ENCODE measurements at regions not wholly inside any gene's neighbourhood (a gene's known extent, or its start where the extent isn't known, plus 50 kb on each side); places are given as distances from the start of the nearest gene placed in this dataset.

GRCh38 chr2:16604236-16604635, 61.4 kb downstream of the CYRIA start:
- Histone ChIP-seq H3K79me2 (ENCODE audit: control insufficient read depth, insufficient read depth, low read length) (peaks cover 60% of the 10 kb centered on the region), H3K36me3 (replicated peaks in 1 of 2; ENCODE audit: control extremely low read depth in 1 of 2, control insufficient read depth in 1 of 2, extremely low read depth in 1 of 2, insufficient read depth in 2 of 2, low read length in 1 of 2) (peaks cover 11 to 34% of the 10 kb centered on the region in 2 experiments), H4K20me1 (ENCODE audit: control insufficient read depth, insufficient read depth, low read length, poor library complexity, severe bottlenecking) (peaks cover 34% of the 10 kb centered on the region), H3K9ac (ENCODE audit: low read length) (no peak overlapping the region), H3K9me3 (ENCODE audit: control extremely low read depth in 1 of 3, control insufficient read depth in 2 of 3, insufficient read depth in 1 of 3, low read length in 2 of 3) (peaks cover 0 to 1% (median 0%) of the 10 kb centered on the region in 3 donors), H3K4me1 (ENCODE audit: control insufficient read depth in 2 of 2, insufficient read depth in 2 of 2, low read length in 2 of 2) (peaks cover 4 to 9% of the 10 kb centered on the region in 2 donors), H3K27ac (ENCODE audit: low read length in 2 of 2) (no peak overlapping the region), H3K4me3 (ENCODE audit: control extremely low read depth in 1 of 5, extremely low read depth in 1 of 5, insufficient read depth in 1 of 5, low read depth in 2 of 5, low read length in 4 of 5) (no peak overlapping the region), H3K4me2 (replicated peaks; ENCODE audit: low read depth, low read length, poor library complexity, severe bottlenecking) (no peak overlapping the region), H3K27me3 (replicated peaks in 1 of 4; ENCODE audit: control extremely low read depth in 1 of 4, control insufficient read depth in 3 of 4, insufficient read depth in 4 of 4, low read length in 3 of 4) (no peaks in the 10 kb centered on the region), H2AFZ (ENCODE audit: insufficient read depth, low read depth, low read length, poor library complexity, severe bottlenecking) (no peak overlapping the region)
- 83% methylated on average over 3 of the region's 4 CpGs for WGBS (ENCODE audit: insufficient coverage)
- Mint-ChIP-seq H3K27ac (no peak overlapping the region), H3K4me1 (peaks cover 13% of the 10 kb centered on the region), H3K27me3 (no peaks in the 10 kb centered on the region), H3K4me3 (no peak overlapping the region), H3K9me3 (ENCODE audit: insufficient read depth) (no peaks in the 10 kb centered on the region)
- TF ChIP-seq EZH2 (IDR thresholded peaks at IDR 0.05; ENCODE audit: borderline replicate concordance, insufficient read depth, low read depth, low read length, poor library complexity, severe bottlenecking): no peak
- no peak for TF ChIP-seq CTCF (IDR thresholded peaks at IDR 0.05)
- ChIA-PET CTCF (interaction anchor here (1.6 kb wide), 1 partner anchor 152 kb away, joined by 5 read pairs; no protein-coding TSS in a partner anchor), POLR2A (no interaction called here)
- intact Hi-C loops (cut with micrococcal nuclease): no loop called here
- ATAC-seq (ENCODE audit: low read depth) (no peak), DNase-seq (no peak)

GRCh38 chr2:16591370-16591933, 74.2 kb downstream of the CYRIA start:
- DNase-seq (no peak), ATAC-seq (ENCODE audit: low read depth) (no peak)
- POLR2A ChIA-PET: no interaction called here
- Histone ChIP-seq H3K36me3 (replicated peaks in 1 of 2; ENCODE audit: control extremely low read depth in 1 of 2, control insufficient read depth in 1 of 2, extremely low read depth in 1 of 2, insufficient read depth in 2 of 2, low read length in 1 of 2) (peaks cover 1 to 9% of the 10 kb centered on the region in 2 experiments), H3K4me2 (replicated peaks; ENCODE audit: low read depth, low read length, poor library complexity, severe bottlenecking) (no peak overlapping the region), H3K9me3 (ENCODE audit: control extremely low read depth in 1 of 3, control insufficient read depth in 2 of 3, insufficient read depth in 1 of 3, low read length in 2 of 3) (no peaks in the 10 kb centered on the region), H3K79me2 (ENCODE audit: control insufficient read depth, insufficient read depth, low read length) (no peaks in the 10 kb centered on the region), H3K4me1 (ENCODE audit: control insufficient read depth in 2 of 2, insufficient read depth in 2 of 2, low read length in 2 of 2) (no peaks in the 10 kb centered on the region), H3K4me3 (ENCODE audit: control extremely low read depth in 1 of 5, extremely low read depth in 1 of 5, insufficient read depth in 1 of 5, low read depth in 2 of 5, low read length in 4 of 5) (no peak overlapping the region), H3K27ac (ENCODE audit: low read length in 2 of 2) (no peak overlapping the region), H2AFZ (ENCODE audit: insufficient read depth, low read depth, low read length, poor library complexity, severe bottlenecking) (no peak overlapping the region), H3K27me3 (replicated peaks in 1 of 4; ENCODE audit: control extremely low read depth in 1 of 4, control insufficient read depth in 3 of 4, insufficient read depth in 4 of 4, low read length in 3 of 4) (no peaks in the 10 kb centered on the region), H4K20me1 (ENCODE audit: control insufficient read depth, insufficient read depth, low read length, poor library complexity, severe bottlenecking) (peaks cover 7% of the 10 kb centered on the region), H3K9ac (ENCODE audit: low read length) (no peak overlapping the region)
- Mint-ChIP-seq H3K4me3 (no peak overlapping the region), H3K27me3 (no peaks in the 10 kb centered on the region), H3K27ac (no peak overlapping the region), H3K4me1 (peaks cover 15% of the 10 kb centered on the region), H3K9me3 (ENCODE audit: insufficient read depth) (no peaks in the 10 kb centered on the region)
- WGBS (ENCODE audit: insufficient coverage): 0% methylated on average over 1 of the region's 3 CpGs
- TF ChIP-seq CTCF (IDR thresholded peaks at IDR 0.05) (no peak), EZH2 (IDR thresholded peaks at IDR 0.05; ENCODE audit: borderline replicate concordance, insufficient read depth, low read depth, low read length, poor library complexity, severe bottlenecking) (no peak)
- intact Hi-C loops (cut with micrococcal nuclease): no loop called here
- CTCF ChIA-PET: interaction anchor here (0.9 kb wide), 1 partner anchor 166 kb away, joined by 5 read pairs; no protein-coding TSS in a partner anchor

Data from B cell (primary cell).